Natural killer cell (primary cell): ENCODE measurements at regions not wholly inside any gene's neighbourhood (a gene's known extent, or its start where the extent isn't known, plus 50 kb on each side); places are given as distances from the start of the nearest gene placed in this dataset.

Experiments
- ATAC-seq, 3 donors: fragments of 150-1000 bp in 2 of 3; fragments of 200-7000 bp in 1 of 3; cut with Tn5 transposase; 1 replicate in 1 of 3; 2 replicates in 2 of 3; pipeline ENCODE4 v1.10.0; 2021; ENCODE audit warnings: mild to moderate bottlenecking in 2 of 3, moderate library complexity in 2 of 3
- DNase-seq, 2 donors: peaks; one replicate each; pipeline versions ENCODE4 v3.0.0 to v3.0.0-alpha.2; 2013 to 2021; ENCODE audit warnings: mixed read lengths in 1 of 2
- H3K27ac ChIP-seq: one replicate; pipeline ENCODE4 v1.5.1; 2013; ENCODE audit warnings: mild to moderate bottlenecking, low read length
- H3K27me3 ChIP-seq: one replicate; pipeline ENCODE4 v1.6.1; 2013; ENCODE audit warnings: low read length; ENCODE audit not compliant: control insufficient read depth, insufficient read depth
- H3K36me3 ChIP-seq: one replicate; pipeline ENCODE4 v1.6.1; 2013; ENCODE audit warnings: low read length; ENCODE audit not compliant: control insufficient read depth, insufficient read depth
- H3K4me1 ChIP-seq: one replicate; pipeline ENCODE4 v1.6.1; 2013; ENCODE audit warnings: low read length; ENCODE audit not compliant: control insufficient read depth, insufficient read depth
- H3K4me3 ChIP-seq: one replicate; pipeline ENCODE4 v1.5.1; 2013; ENCODE audit warnings: low read length
- H3K9me3 ChIP-seq: one replicate; pipeline ENCODE4 v1.6.1; 2013; ENCODE audit warnings: low read length; ENCODE audit not compliant: control insufficient read depth, insufficient read depth
- H3K27ac Mint-ChIP-seq, 2 donors: one replicate each; pipeline ENCODE4 v1.8.0; 2022; ENCODE audit warnings: mild to moderate bottlenecking in 2 of 2, mixed read lengths in 2 of 2, moderate library complexity in 1 of 2
- H3K27me3 Mint-ChIP-seq, 2 donors: one replicate each; pipeline ENCODE4 v1.8.0; 2022; ENCODE audit warnings: low read depth in 2 of 2, mixed read lengths in 2 of 2
- H3K36me3 Mint-ChIP-seq: one replicate; pipeline ENCODE4 v1.8.0; 2022; ENCODE audit warnings: mixed read lengths
- H3K4me1 Mint-ChIP-seq, 2 donors: one replicate each; pipeline ENCODE4 v1.8.0; 2022; ENCODE audit warnings: mixed read lengths in 2 of 2
- H3K4me3 Mint-ChIP-seq: one replicate; pipeline ENCODE4 v1.8.0; 2022; ENCODE audit warnings: mild to moderate bottlenecking, moderate library complexity, mixed read lengths
- H3K9me3 Mint-ChIP-seq, 2 donors: one replicate each; pipeline ENCODE4 v1.8.0; 2022; ENCODE audit warnings: mixed read lengths in 2 of 2
- WGBS: methylation state at CpG from one replicate; pipeline ENCODE4 v1.1.7; 2013; ENCODE audit warnings: missing lambda C conversion rate; ENCODE audit not compliant: insufficient coverage; 5-methylcytosine and 5-hydroxymethylcytosine counted together
- intact Hi-C: fragments of 100-400 bp; cut with micrococcal nuclease; formaldehyde crosslinking; loops from one replicate; pipeline ENCODE4 v1.14.2; 2022
- TF ChIP-seq, protein P1 (sequence below): fragments of 200-600 bp; IDR thresholded peaks from one replicate; pipeline ENCODE4 v1.8.0; 2022; ENCODE audit warnings: antibody characterized with exemption

DNA sequence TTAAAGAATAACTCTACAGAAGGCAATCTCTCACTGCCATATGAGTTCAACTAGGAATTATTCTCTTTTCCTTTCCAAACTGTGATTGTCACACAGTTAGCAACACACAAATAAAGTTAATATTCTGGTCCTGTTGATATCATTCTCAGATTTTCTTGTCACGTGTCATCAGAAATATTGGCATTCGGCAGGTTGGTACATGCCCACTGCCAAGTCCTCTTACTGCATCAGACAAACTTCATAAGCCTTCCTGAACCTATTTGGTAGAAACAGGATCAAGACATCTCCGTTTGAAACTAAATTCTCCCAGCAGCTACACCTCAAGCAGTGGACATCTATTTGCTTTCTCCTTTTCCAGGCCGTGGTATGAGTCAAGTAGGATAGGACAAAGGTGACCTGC is 177.9 kb upstream of the SOX2 start:
- Histone ChIP-seq H3K4me3 (no peak overlapping the region), H3K9me3 (peaks cover 4% of the 10 kb centered on the region), H3K4me1 (no peaks in the 10 kb centered on the region), H3K27me3 (no peaks in the 10 kb centered on the region), H3K36me3 (no peaks in the 10 kb centered on the region), H3K27ac (no peak overlapping the region)
- H3K9me3 Mint-ChIP-seq = peaks cover 3 to 7% of the 10 kb centered on the region in 2 donors
- DNase-seq (no peak), ATAC-seq (no peak)
- no peaks in the 10 kb centered on the region for H3K27me3 Mint-ChIP-seq
- no peak overlapping the region for H3K27ac Mint-ChIP-seq
- H3K4me3 Mint-ChIP-seq = no peak overlapping the region
- TF ChIP-seq, protein P1, sequence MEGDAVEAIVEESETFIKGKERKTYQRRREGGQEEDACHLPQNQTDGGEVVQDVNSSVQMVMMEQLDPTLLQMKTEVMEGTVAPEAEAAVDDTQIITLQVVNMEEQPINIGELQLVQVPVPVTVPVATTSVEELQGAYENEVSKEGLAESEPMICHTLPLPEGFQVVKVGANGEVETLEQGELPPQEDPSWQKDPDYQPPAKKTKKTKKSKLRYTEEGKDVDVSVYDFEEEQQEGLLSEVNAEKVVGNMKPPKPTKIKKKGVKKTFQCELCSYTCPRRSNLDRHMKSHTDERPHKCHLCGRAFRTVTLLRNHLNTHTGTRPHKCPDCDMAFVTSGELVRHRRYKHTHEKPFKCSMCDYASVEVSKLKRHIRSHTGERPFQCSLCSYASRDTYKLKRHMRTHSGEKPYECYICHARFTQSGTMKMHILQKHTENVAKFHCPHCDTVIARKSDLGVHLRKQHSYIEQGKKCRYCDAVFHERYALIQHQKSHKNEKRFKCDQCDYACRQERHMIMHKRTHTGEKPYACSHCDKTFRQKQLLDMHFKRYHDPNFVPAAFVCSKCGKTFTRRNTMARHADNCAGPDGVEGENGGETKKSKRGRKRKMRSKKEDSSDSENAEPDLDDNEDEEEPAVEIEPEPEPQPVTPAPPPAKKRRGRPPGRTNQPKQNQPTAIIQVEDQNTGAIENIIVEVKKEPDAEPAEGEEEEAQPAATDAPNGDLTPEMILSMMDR = no peak
- 82% methylated on average over 4 of the region's 4 CpGs for WGBS
- H3K36me3 Mint-ChIP-seq = no peaks in the 10 kb centered on the region
- intact Hi-C loops = no loop called here
- no peaks in the 10 kb centered on the region for H3K4me1 Mint-ChIP-seq

DNA sequence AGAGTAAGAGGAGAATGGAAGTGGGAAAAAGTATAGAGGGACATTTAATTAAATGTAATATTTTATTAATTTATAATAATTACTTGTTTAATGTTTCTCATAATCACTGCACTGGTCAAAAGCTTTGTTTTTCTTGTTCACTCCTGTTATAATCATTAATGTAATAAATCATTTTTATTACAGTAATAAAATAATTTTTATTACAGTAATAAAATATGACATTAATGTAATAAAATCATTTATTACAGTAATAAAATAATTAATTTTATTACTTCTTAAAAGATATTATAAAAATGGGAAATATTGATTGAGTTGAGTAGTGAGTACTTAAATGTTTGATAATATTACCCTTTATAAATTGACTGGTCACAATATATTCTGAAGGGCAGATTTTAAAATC is 181.1 kb upstream of the SOX2 start:
- Mint-ChIP-seq H3K9me3 (peaks cover 13 to 14% of the 10 kb centered on the region in 2 donors), H3K36me3 (no peaks in the 10 kb centered on the region), H3K27ac (no peak overlapping the region), H3K27me3 (no peaks in the 10 kb centered on the region), H3K4me3 (no peak overlapping the region), H3K4me1 (no peaks in the 10 kb centered on the region)
- intact Hi-C loops = no loop called here
- DNase-seq (no peak), ATAC-seq (no peak)
- Histone ChIP-seq H3K4me3 (no peak overlapping the region), H3K36me3 (no peaks in the 10 kb centered on the region), H3K9me3 (peaks cover 4% of the 10 kb centered on the region), H3K27ac (no peak overlapping the region), H3K4me1 (no peaks in the 10 kb centered on the region), H3K27me3 (no peaks in the 10 kb centered on the region)
- TF ChIP-seq, protein P1 = no peak

- no peak overlapping the region for H3K4me3 ChIP-seq
- WGBS = 100% methylated on average over 2 of the region's 2 CpGs
- Mint-ChIP-seq H3K27ac (no peak overlapping the region), H3K9me3 (peaks cover 19 to 23% of the 10 kb centered on the region in 2 donors), H3K27me3 (no peaks in the 10 kb centered on the region), H3K36me3 (peaks cover 9% of the 10 kb centered on the region), H3K4me1 (no peaks in the 10 kb centered on the region), H3K4me3 (no peak overlapping the region)
- no peak for ATAC-seq
- no peak for DNase-seq
- TF ChIP-seq, protein P1 = no peak
- no peaks in the 10 kb centered on the region for H3K4me1 ChIP-seq
- intact Hi-C loops = no loop called here
- H3K27ac ChIP-seq = no peak overlapping the region
- peaks cover 2% of the 10 kb centered on the region for H3K9me3 ChIP-seq
- H3K36me3 ChIP-seq = no peaks in the 10 kb centered on the region
- no peaks in the 10 kb centered on the region for H3K27me3 ChIP-seq
Measured at GRCh38 chr3:181521831-181522230, 189.9 kb upstream of the SOX2 start.

- H3K9me3 ChIP-seq = no peaks in the 10 kb centered on the region
- intact Hi-C loops = no loop called here
- H3K4me1 Mint-ChIP-seq = no peaks in the 10 kb centered on the region
- H3K4me1 ChIP-seq = no peaks in the 10 kb centered on the region
- no peak overlapping the region for H3K27ac ChIP-seq
- no peak overlapping the region for H3K4me3 ChIP-seq
- H3K27ac Mint-ChIP-seq = no peak overlapping the region
- ATAC-seq = no peak
- no peaks in the 10 kb centered on the region for H3K36me3 ChIP-seq
- DNase-seq = no peak
- H3K9me3 Mint-ChIP-seq = peaks cover 20 to 21% of the 10 kb centered on the region in 2 donors
- H3K4me3 Mint-ChIP-seq = no peak overlapping the region
- TF ChIP-seq, protein P1 = no peak
- H3K36me3 Mint-ChIP-seq = no peaks in the 10 kb centered on the region
- no peaks in the 10 kb centered on the region for H3K27me3 ChIP-seq
- H3K27me3 Mint-ChIP-seq = no peaks in the 10 kb centered on the region
- WGBS = 79% methylated on average over 2 of the region's 3 CpGs
Measured at GRCh38 chr3:181518222-181518621, 193.5 kb upstream of the SOX2 start.
